ENCODE measurements at regions not wholly inside any gene's neighbourhood (a gene's known extent, or its start where the extent isn't known, plus 50 kb on each side); places are given as distances from the start of the nearest gene placed in this dataset.
A peak's percentile ranks its signal among the peaks of the same experiment; 100 is the strongest.

DNA sequence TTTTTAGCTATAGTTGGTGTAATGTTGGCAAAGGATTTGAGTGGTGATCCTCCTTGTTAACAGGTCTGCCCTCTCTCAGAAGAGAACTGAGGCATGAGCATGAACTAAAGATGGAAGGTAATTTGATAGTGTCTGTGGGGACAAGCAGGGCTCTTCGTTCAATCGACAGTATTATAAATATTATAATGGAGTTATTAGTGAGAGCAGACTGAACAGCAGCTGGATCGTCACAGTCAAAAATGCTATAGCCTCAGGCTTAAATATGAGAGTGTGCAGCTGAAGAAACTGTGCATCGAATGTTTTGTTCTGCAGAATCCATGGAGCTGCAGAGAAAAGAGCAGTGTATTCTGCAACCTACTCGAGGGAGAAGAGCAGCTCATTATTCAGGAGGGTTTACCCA, 757.3 kb downstream of the DNAH5 start:
- TF ChIP-seq YY1 (IDR thresholded peaks at IDR 0.05; ENCODE audit: insufficient read depth, insufficient read length), result no peak
- TF ChIP-seq ZNF274 (IDR thresholded peaks at IDR 0.05; ENCODE audit: low read depth, low read length), result no peak
- TF ChIP-seq SUZ12 (IDR thresholded peaks at IDR 0.05; ENCODE audit: extremely low read depth, insufficient read depth, insufficient read length), result no peak
- DNase-seq (ENCODE audit: low read depth, low spot score), result no peak
- no peaks in the 10 kb centered on the region for H3K36me3 ChIP-seq (ENCODE audit: insufficient read depth, insufficient read length, low read length)
- no peak overlapping the region for H3K9ac ChIP-seq (ENCODE audit: insufficient read length, low read depth)
- no peaks in the 10 kb centered on the region for H3K9me3 ChIP-seq (ENCODE audit: insufficient read depth, low read length)
- no peaks in the 10 kb centered on the region for H3K27me3 ChIP-seq (ENCODE audit: insufficient read depth, insufficient read length)
- H3K4me3 ChIP-seq (ENCODE audit: insufficient read length, low read depth), result no peak overlapping the region
- H3K4me1 ChIP-seq (ENCODE audit: insufficient read depth, insufficient read length), result no peaks in the 10 kb centered on the region

DNA sequence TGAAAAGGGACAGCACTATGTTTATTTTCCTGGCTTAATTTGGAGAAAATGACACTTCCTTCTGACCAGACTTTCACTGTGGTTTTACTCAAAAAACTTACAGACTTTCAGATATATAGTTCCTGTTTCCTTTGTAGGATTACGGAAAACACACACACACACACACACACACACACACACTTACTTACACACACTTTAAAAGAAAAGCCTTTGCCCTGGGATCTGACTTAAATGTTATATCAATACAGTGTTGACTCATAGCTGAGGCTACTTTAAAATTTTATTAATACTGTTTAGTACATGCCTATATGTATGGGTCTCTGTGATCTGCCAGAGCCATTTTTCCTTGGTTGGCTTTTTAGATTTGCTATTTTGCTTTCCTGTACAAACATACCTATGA, 758.3 kb downstream of the DNAH5 start:
- H3K9ac ChIP-seq (ENCODE audit: insufficient read length, low read depth), result no peak overlapping the region
- TF ChIP-seq YY1 (IDR thresholded peaks at IDR 0.05; ENCODE audit: insufficient read depth, insufficient read length), result no peak
- TF ChIP-seq ZNF274 (IDR thresholded peaks at IDR 0.05; ENCODE audit: low read depth, low read length), result no peak
- TF ChIP-seq SUZ12 (IDR thresholded peaks at IDR 0.05; ENCODE audit: extremely low read depth, insufficient read depth, insufficient read length), result no peak
- H3K36me3 ChIP-seq (ENCODE audit: insufficient read depth, insufficient read length, low read length), result no peaks in the 10 kb centered on the region
- no peak overlapping the region for H3K4me3 ChIP-seq (ENCODE audit: insufficient read length, low read depth)
- no peaks in the 10 kb centered on the region for H3K4me1 ChIP-seq (ENCODE audit: insufficient read depth, insufficient read length)
- no peaks in the 10 kb centered on the region for H3K9me3 ChIP-seq (ENCODE audit: insufficient read depth, low read length)
- H3K27me3 ChIP-seq (ENCODE audit: insufficient read depth, insufficient read length), result no peaks in the 10 kb centered on the region
- DNase-seq (ENCODE audit: low read depth, low spot score), result no peak

DNA sequence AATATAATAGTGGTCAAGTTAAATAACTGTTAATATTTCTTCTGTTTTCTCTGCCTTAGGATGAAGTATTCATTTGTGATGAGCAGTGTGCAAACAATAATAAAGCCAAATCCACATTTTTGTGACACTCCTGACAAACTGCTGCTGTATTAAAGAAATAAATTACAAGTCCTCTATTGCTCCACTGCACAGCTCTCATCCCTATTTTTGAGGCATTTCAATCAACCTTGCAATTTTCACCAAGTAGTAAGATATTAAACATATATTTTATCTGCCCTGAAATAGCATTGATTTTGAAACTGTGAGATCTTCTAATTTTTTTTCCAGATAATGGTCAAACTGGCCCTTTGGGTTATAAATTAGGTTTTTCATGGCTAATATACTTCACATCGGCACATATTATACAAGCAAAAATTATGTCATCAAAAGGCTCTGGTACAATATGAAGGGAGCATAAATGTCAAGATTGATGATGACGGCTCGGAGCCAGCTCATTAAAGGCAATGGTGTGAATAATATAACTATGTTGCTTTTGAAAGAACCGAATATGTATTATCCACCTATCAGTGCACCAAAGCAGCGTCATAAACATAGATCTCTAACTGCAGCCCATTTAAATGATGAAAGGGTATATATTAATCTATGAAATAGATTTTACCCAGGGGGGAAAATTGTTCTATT, 764.9 kb downstream of the DNAH5 start:
- Histone ChIP-seq H3K36me3 (ENCODE audit: insufficient read depth, insufficient read length, low read length) (no peaks in the 10 kb centered on the region), H3K9ac (ENCODE audit: insufficient read length, low read depth) (no peak overlapping the region), H3K27me3 (ENCODE audit: insufficient read depth, insufficient read length) (no peaks in the 10 kb centered on the region), H3K4me1 (ENCODE audit: insufficient read depth, insufficient read length) (no peaks in the 10 kb centered on the region), H3K9me3 (ENCODE audit: insufficient read depth, low read length) (no peaks in the 10 kb centered on the region), H3K4me3 (ENCODE audit: insufficient read length, low read depth) (no peak overlapping the region)
- TF ChIP-seq SUZ12 (IDR thresholded peaks at IDR 0.05; ENCODE audit: extremely low read depth, insufficient read depth, insufficient read length) (no peak), YY1 (IDR thresholded peaks at IDR 0.05; ENCODE audit: insufficient read depth, insufficient read length) (no peak), ZNF274 (IDR thresholded peaks at IDR 0.05; ENCODE audit: low read depth, low read length) (no peak)
- DNase-seq (ENCODE audit: low read depth, low spot score), result no peak

DNA sequence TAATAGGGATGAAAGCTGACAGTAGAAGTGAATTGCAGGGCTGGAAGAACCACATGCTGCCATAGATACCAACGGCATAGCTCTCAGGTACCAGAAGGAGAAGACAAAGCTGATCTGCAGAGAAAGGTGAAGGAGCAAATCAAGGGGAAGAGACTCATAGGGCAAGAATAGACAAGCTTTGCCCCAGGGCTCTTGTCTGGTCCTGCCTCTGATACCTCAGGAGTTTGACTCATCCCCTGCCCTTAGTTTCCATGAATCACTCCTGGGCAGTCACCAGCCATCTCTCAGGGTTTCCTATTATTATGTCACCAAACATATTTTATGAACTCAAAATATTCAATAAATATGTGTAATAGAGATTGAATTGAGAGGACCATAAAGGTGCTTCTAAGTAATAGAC, 800.9 kb downstream of the DNAH5 start:
- Histone ChIP-seq H3K36me3 (ENCODE audit: insufficient read depth, insufficient read length, low read length) (no peaks in the 10 kb centered on the region), H3K9me3 (ENCODE audit: insufficient read depth, low read length) (no peaks in the 10 kb centered on the region), H3K4me1 (ENCODE audit: insufficient read depth, insufficient read length) (no peaks in the 10 kb centered on the region), H3K27me3 (ENCODE audit: insufficient read depth, insufficient read length) (no peaks in the 10 kb centered on the region), H3K9ac (ENCODE audit: insufficient read length, low read depth) (no peak overlapping the region), H3K4me3 (ENCODE audit: insufficient read length, low read depth) (no peak overlapping the region)
- DNase-seq (ENCODE audit: low read depth, low spot score), result no peak
- no peak for TF ChIP-seq ZNF274 (IDR thresholded peaks at IDR 0.05; ENCODE audit: low read depth, low read length)
- TF ChIP-seq SUZ12 (IDR thresholded peaks at IDR 0.05; ENCODE audit: extremely low read depth, insufficient read depth, insufficient read length), result no peak
- no peak for TF ChIP-seq YY1 (IDR thresholded peaks at IDR 0.05; ENCODE audit: insufficient read depth, insufficient read length)

- Histone ChIP-seq H3K36me3 (ENCODE audit: insufficient read depth, insufficient read length, low read length) (no peaks in the 10 kb centered on the region), H3K4me3 (ENCODE audit: insufficient read length, low read depth) (no peak overlapping the region), H3K27me3 (ENCODE audit: insufficient read depth, insufficient read length) (no peaks in the 10 kb centered on the region), H3K9me3 (ENCODE audit: insufficient read depth, low read length) (no peaks in the 10 kb centered on the region), H3K9ac (ENCODE audit: insufficient read length, low read depth) (no peak overlapping the region), H3K4me1 (ENCODE audit: insufficient read depth, insufficient read length) (no peaks in the 10 kb centered on the region)
- no peak for DNase-seq (ENCODE audit: low read depth, low spot score)
- TF ChIP-seq YY1 (IDR thresholded peaks at IDR 0.05; ENCODE audit: insufficient read depth, insufficient read length) (no peak), ZNF274 (IDR thresholded peaks at IDR 0.05; ENCODE audit: low read depth, low read length) (no peak), SUZ12 (IDR thresholded peaks at IDR 0.05; ENCODE audit: extremely low read depth, insufficient read depth, insufficient read length) (no peak)
Observed at GRCh38 chr5:13143214-13143613, 801.3 kb downstream of the DNAH5 start.

DNA sequence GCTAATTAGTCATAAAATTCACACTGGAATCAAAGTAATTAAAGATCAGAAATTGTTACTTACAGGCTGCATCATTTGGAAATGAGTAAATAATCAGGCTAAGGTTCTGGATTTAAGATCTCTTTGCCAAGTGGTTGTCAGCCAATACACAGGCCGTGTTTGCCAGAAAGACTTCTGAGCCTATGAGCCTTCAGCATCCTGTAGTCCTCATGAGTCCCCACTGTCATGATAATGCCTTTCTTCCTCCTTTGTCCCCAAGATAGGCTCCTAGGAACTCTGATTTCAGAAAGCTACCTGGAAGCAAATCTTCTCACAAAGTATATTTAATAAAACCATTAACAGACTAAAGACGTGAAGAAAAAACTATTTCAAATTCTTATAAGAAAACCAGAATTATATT, 810.5 kb downstream of the DNAH5 start:
- H3K9me3 ChIP-seq (ENCODE audit: insufficient read depth, low read length), result no peaks in the 10 kb centered on the region
- no peak overlapping the region for H3K9ac ChIP-seq (ENCODE audit: insufficient read length, low read depth)
- H3K4me3 ChIP-seq (ENCODE audit: insufficient read length, low read depth), result no peak overlapping the region
- no peaks in the 10 kb centered on the region for H3K4me1 ChIP-seq (ENCODE audit: insufficient read depth, insufficient read length)
- no peaks in the 10 kb centered on the region for H3K36me3 ChIP-seq (ENCODE audit: insufficient read depth, insufficient read length, low read length)
- peak; percentile 3 for DNase-seq (ENCODE audit: low read depth, low spot score)
- H3K27me3 ChIP-seq (ENCODE audit: insufficient read depth, insufficient read length), result no peaks in the 10 kb centered on the region
- TF ChIP-seq YY1 (IDR thresholded peaks at IDR 0.05; ENCODE audit: insufficient read depth, insufficient read length) (no peak), SUZ12 (IDR thresholded peaks at IDR 0.05; ENCODE audit: extremely low read depth, insufficient read depth, insufficient read length) (no peak), ZNF274 (IDR thresholded peaks at IDR 0.05; ENCODE audit: low read depth, low read length) (no peak)

- no peak for DNase-seq (ENCODE audit: low read depth, low spot score)
- no peaks in the 10 kb centered on the region for H3K36me3 ChIP-seq (ENCODE audit: insufficient read depth, insufficient read length, low read length)
- TF ChIP-seq SUZ12 (IDR thresholded peaks at IDR 0.05; ENCODE audit: extremely low read depth, insufficient read depth, insufficient read length) (no peak), ZNF274 (IDR thresholded peaks at IDR 0.05; ENCODE audit: low read depth, low read length) (no peak), YY1 (IDR thresholded peaks at IDR 0.05; ENCODE audit: insufficient read depth, insufficient read length) (no peak)
Observed at GRCh38 chr5:13115476-13115875, 829.0 kb downstream of the DNAH5 start.

More at GRCh38 chr5:13115476-13115875, 829.0 kb downstream of the DNAH5 start:
- Histone ChIP-seq H3K4me1 (ENCODE audit: insufficient read depth, insufficient read length) (no peaks in the 10 kb centered on the region), H3K9me3 (ENCODE audit: insufficient read depth, low read length) (no peaks in the 10 kb centered on the region), H3K9ac (ENCODE audit: insufficient read length, low read depth) (no peak overlapping the region), H3K27me3 (ENCODE audit: insufficient read depth, insufficient read length) (no peaks in the 10 kb centered on the region), H3K4me3 (ENCODE audit: insufficient read length, low read depth) (no peak overlapping the region)

All from NT2/D1 (cell line).